PC-3 (cell line): ENCODE measurements at regions not wholly inside any gene's neighbourhood (a gene's known extent, or its start where the extent isn't known, plus 50 kb on each side); places are given as distances from the start of the nearest gene placed in this dataset.

Experiments used
- EZH2phosphoT487 ChIP-seq: fragments of 300-600 bp; sonication (generic); IDR thresholded peaks from 2 replicates; pipeline ENCODE4 v1.6.1; 2018; ENCODE audit warnings: mild to moderate bottlenecking, antibody characterized with exemption, low read length, borderline replicate concordance
- TF ChIP-seq, protein P1 (sequence below): fragments of 300-600 bp; sonication (generic); conservative IDR thresholded peaks from 2 replicates; pipeline ENCODE4 v1.5.1; 2017; ENCODE audit warnings: antibody characterized with exemption, low read depth, mild to moderate bottlenecking, low read length

- TF ChIP-seq, protein P1, sequence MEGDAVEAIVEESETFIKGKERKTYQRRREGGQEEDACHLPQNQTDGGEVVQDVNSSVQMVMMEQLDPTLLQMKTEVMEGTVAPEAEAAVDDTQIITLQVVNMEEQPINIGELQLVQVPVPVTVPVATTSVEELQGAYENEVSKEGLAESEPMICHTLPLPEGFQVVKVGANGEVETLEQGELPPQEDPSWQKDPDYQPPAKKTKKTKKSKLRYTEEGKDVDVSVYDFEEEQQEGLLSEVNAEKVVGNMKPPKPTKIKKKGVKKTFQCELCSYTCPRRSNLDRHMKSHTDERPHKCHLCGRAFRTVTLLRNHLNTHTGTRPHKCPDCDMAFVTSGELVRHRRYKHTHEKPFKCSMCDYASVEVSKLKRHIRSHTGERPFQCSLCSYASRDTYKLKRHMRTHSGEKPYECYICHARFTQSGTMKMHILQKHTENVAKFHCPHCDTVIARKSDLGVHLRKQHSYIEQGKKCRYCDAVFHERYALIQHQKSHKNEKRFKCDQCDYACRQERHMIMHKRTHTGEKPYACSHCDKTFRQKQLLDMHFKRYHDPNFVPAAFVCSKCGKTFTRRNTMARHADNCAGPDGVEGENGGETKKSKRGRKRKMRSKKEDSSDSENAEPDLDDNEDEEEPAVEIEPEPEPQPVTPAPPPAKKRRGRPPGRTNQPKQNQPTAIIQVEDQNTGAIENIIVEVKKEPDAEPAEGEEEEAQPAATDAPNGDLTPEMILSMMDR: no peak
- no peak for TF ChIP-seq EZH2phosphoT487
Observed at GRCh38 chr13:62057286-62057685, 641.6 kb upstream of the PCDH20 start.
